ENCODE measurements at regions not wholly inside any gene's neighbourhood (a gene's known extent, or its start where the extent isn't known, plus 50 kb on each side); places are given as distances from the start of the nearest gene placed in this dataset.

DNA sequence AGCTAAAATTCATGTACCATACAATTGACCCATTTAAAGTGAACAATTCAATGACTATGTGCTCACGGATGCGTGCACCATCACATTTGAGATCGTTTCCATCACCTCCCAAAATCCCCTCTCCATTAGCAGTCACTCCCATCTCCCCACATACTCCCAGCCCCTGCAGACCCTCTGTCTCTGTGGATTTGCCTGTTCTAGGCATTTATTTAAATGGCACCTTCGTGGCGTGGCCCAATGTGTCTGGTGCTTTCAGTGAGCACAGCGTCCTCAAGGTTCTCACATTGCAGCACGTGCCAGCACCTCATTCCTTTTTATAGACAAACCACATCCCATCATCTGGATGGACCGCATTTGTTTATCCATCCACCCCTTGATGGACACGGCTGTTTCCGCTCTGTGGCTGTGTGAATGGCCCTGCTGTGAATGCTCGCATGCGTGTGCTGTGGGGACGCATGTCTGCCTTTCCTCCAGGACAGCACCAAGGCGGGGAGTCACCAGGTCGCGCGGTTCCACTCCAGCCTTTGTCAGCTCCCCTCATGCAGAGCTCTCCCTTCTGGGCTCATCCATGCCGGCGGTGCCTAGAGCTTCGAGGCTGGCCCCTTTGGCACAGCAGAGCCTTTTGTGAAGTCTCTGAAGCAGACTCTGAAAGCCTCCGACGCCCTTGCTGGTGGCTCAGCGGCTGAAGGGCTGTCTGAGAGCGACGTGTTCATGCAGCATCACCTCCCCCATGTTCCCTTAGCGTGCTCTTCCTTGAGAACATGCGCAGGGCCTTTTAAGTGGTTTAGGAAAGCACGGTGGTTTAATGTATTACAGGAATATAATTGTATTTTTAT is 184.4 kb downstream of the KIF26A start:
- DNase-seq = no peak

DNA sequence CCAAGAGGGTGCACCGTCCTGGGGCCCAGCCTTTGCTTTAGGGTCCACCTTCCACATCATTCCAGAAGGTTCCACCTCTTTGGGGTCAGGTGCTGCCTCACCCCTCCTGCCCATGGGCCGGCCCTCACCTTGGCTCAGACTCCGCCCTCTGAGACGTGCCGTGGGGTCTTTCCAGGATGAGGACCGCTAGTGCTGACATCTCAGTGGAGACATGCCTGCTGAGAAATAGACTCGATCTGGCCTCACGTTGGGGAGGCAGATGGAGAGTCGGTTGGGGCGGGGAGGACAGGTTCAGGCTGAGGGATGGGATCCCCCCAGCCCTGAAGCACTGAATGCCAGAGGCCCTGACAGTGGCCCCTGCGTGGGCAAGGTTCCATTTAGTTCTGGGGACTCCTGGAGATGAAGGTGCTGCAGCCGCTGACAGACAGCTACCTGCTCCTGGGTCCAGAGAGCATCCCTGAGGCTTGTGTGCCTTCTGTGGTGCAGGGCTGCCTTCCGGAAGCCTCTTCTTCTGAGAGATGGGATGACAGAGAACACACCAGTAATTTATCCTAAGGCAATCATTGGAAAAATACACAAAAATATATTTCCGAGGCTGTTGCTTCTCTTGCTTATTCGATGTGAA is 185.3 kb downstream of the KIF26A start:
- no peak for DNase-seq

DNA sequence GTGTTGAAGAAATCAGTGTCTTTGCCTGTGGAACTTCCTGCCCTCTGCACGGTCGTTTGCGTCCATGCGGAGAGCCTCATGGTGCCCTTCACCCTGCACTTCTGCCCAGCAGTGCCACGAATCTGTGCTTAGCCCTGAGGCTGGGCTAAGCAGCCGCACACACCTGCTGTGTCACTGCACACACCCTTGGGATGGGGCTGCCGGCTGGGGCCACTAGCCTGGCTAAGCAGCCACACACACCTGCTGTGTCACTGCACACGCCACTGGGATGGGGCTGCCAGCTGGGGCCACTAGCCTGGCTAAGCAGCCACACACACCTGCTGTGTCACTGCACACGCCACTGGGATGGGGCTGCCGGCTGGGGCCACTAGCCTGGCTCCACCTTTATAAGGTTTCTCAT is 188.5 kb downstream of the KIF26A start:
- no peak for DNase-seq

DNA sequence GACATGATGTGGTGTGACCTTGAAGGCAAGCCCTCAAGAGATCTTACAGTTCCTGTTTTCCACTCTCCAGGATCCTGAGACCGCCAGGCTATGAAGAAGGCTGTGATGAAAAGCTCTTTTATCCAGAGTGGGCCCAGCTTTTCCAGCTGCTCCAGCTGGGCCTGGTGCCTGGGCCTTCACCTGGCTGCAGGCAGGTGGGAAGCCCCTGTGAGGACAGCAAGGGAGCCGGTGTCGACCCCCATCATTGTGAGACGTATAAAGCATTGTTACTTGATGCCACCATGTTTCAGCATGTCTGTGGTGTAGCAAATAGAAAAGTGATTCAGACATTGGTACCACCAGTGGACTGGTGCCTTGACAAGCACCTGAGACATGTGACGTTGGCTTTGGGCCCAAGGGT is 190.2 kb downstream of the KIF26A start:
- no peak for DNase-seq

DNA sequence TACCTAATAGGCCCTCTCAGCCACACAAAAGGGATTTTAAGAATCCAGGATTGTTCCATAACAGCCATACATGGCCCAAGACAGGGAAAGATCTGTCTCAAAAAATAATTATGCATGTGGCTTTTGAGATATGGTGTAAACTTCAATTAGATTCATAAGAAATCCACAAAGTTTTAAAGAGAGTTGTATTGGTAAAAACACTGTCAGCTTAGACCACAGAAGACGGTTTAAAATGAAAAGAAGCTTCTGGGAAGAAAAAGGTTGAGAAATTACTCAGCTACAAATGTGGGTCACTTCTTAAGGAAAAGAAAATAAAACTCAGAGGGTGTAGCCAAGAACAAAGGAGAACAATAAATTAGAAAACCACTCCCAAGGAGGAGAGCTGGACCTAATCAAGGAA is 191.4 kb downstream of the KIF26A start:
- DNase-seq = no peak

DNA sequence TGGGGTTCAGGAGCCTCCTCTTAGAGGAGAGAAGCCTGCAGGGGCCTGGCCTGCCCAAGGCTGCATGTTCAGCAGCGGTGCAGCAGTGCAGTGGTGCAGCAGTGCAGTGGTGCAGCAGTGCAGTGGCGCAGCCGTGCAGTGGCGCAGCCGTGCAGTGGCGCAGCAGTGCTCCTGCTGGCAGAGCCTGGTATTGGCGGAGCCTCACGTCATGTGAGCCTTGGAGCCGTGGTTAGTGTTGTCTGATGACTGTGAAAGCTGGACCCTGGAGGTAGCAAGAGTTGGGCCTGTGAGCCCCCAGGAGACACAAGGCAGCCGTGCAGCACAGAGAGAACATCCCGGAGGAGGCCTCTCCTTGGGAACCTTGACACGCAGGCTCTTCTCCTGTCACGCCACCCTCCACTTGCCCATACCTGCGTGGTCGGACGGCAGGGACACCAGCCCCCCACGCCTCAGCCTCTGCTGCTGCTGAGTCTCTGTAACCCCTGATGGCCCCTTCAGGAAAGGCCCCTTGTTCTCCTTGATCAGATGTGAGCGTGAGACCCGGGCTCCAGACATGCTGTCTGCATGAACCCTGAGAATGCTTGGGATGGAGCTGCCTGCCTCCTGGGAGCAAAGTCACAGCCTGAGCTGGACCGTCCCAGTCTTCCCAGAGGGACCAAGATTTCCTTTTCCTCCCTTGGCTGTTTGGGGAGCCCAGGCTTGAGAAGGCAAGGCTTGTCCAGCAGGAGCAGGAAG is 193.7 kb downstream of the KIF26A start:
- DNase-seq = no peak

DNA sequence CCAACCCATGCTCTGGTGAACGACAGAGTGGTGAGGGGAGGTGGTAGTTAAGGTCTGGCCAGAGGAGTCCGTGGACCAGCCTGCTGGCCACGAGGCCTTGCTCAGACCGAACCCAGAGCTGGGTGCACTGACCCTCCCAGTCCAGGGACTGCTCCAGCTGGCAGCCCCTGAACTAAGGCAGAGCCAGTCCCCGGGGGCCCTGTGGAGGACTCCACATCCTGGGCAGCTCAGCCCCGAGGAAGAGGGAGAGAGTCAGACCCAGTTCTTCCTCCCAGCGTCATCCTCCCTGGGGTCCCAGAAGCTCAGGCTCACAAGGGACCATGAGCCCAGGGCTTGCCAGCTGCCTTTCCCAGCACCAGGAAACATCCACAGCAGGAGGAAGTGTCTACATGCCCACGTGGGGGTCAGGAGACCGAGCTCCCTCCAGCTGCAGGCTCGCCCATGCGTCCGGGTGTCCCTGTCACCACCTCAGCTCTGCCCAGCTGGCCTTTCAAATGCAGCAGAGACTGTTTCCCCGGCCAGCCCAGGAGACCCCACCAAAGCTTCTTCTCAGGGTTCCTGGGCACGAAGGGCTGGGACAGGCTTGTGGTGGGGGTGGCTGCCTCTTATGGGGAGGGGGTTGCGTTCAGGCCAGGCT is 194.4 kb downstream of the KIF26A start:
- DNase-seq = no peak

DNA sequence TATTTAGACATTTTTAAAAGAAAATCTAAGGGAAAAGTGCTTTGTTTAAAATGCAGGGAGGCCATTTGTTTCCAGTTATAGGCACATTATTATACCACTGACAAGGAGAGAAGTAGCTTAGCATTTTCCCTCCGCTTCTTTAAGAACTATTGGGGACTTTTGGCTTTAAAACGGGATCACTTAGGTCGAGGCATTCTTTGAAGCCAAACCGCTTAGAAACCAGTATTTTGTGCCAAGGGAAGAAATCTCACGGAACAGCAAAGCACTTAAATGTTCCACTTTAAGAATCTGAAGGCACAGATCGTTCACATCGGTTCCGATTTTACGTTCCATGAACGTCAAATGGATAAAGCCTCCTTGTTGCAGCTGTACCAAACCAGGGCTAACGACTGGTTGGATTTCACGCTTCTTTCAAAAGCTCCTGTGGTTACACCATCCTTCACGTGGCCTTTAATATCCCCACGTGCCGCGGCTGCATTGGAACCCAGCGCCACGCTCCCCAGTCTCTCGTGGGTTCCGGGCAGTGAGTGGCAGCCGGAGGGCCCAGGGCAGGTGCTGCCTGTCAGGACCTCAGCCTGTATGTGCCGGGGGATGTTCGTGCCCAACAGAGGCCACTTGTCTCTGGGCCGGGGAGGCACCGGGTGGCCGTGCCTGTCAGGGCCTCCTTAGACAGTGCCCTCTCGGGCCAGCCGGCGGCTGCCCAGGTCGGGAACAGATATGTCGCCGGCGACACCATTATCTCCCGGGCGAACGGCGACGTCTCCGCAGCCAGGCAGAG is 195.4 kb downstream of the KIF26A start:
- DNase-seq = no peak

DNA sequence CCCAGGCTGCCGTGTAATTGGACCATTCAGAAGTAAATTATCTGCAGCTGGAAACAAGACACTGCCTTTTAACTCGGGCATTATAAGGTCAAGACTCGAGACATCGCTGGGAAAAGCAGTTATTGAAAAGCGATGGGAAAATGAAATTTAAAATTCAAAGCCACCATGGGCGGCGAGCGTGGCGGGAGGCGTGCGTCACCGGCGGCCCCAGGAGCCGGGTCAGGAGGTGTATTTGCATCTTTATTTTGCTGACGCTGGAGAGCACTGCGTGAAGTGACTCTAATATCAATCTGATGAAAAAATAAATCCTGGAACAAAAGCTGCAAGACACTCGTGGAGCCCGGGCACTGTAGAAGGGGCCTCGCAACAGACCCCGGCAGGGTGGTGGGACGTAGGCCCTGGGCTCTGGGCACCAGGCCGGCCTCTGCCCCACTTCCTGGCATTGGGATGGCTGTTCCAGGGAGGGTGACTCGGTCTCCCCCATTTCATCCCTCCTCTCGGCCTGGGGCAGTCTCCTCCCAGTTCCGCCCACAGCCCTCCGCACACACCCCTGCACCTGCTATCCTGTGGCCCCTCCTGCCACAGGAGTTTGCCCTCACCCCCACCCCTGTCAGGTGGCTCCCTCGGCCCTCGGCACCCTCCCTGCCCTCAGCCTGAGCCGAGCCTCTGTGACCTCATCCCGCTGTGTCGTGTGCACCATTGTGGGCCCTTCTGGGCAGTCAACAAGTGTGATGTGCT is 196.2 kb downstream of the KIF26A start:
- DNase-seq = no peak

DNA sequence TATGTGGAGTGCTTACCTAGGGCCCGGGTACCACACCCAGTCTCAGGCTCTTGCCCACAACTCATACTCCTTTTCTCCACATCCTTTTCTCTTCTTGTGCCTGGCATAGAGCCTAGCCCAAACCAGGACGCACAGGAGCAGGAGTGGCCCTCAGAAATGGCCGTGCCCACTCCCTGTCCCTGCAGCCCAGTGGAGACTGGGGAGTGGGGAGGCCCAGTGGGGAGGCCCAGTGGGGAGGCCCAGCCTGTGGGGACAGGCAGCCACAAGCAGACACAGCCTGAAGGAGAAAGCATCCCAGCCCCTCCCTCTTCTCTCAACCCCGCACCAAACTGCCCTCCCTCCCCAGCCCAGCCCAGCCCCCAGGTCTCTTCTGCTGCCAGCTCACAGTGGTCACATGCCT is 196.8 kb downstream of the KIF26A start:
- DNase-seq = no peak

DNA sequence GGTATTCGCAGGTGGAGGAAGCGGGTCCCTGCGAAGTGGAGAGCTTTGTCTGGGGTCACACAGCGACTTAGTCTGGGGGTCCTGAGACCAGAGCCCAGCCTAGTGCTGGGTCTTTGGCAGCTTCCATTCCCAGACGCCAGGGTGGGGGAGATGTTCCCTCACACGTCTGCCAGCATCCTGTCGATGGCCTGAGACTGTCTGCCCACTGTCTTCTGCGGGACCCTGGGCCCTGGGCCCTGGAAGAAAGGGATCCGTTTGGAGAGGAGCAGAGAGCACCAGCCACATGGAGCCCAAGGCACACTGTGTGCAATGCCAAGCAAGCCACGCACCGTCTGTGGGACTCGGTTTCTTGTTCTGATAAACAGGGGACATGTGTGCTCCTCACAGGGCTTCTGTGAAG is 197.2 kb downstream of the KIF26A start:
- no peak for DNase-seq

DNA sequence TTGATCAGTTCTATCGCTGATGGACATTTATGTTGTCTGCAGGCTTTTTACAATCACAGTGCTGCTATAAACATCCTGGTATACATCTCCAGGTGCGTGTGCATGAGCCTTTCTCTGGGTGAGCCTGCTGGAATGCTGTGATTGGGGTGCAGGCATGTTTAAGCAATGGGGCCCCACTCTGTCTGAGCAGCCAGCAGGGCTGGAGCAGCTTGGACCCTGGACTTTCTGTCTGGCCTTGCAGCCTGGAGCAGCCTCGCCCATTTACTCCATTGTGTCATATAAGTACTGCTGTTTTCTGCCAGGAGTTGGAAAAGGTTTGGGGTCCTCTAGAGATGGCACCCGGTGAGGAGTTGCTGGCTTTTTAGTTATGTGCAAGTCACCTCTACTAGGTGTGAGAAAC is 199.0 kb downstream of the KIF26A start:
- no peak for DNase-seq

DNA sequence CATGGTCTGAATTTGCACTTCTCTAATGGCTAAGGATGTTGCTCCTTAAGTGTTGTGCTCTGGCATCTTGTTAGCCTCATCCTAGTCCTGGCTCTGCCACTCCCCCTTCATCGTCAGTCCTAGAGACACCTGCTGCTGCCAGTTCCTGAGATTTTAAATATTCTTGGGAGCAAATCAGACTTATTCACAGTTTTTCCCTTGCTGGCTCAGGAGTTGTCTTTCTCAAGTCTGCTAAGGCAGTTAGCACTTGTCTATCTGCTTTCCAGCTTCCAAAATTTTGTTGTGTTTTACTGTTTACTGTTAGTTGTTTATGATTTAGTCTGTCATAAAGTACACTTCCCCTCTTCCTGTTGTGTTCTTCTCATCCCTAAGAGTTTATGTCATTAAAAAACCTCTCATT is 201.0 kb downstream of the KIF26A start:
- DNase-seq = no peak

DNA sequence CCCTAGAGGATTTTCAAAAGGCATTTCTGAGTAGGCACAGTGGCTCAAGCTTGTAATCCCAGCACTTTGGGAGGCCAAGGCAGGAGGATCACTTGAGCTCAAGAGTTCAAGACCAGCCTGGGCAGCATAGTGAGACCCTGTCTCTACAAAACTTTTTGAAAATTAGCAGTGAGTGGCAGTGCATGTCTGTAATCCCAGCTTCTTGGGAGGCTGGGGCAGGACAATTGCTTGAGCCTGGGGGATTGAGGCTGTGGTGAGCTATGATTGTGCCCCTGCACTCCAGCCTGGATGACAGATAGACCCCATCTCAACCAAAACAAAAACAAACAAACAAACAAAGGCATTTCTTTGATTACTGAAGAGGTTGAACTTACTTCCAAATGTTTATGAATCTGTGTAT is 201.4 kb downstream of the KIF26A start:
- no peak for DNase-seq

DNA sequence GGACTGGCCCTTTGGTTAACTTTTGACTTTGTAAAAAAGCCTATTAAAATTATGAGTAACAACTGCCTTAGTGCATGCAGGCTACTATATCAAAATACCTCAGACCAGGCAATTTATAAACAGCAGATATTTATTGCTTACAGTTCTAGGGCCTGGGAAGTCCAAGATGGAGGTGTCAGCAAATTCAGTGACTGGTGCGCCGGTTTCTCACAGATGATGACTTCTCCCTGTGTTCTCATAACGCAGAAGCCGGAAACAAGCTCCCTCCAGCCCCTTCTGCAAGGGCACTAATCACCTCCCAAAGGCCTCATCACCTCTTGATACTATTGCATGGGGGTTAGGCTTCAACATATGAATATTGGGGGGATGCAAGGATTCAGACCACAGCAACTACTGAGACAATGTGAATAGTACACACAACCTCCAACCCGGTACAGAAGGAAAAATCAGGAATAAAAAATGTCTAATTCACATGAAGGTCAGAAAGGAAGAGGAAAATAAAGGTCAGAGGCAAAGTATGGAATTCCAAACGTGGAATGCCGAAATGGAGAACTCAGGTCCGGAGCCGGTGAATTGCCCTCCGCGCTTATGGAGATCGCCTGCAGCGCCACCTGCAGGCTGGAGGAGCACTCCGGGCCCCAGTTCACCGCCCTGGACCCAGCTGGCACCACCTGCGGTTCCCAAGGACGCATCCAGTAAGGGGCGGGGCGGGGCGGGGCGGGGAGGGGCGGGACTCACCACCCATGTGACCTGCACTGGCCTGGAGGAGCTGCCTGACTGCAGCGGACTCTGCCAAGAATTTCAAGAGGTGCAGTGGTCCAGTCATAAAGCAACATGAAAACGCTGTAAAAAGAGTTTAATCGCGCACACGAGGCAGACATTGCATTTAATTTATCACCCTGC is 203.4 kb downstream of the KIF26A start:
- DNase-seq = no peak

DNA sequence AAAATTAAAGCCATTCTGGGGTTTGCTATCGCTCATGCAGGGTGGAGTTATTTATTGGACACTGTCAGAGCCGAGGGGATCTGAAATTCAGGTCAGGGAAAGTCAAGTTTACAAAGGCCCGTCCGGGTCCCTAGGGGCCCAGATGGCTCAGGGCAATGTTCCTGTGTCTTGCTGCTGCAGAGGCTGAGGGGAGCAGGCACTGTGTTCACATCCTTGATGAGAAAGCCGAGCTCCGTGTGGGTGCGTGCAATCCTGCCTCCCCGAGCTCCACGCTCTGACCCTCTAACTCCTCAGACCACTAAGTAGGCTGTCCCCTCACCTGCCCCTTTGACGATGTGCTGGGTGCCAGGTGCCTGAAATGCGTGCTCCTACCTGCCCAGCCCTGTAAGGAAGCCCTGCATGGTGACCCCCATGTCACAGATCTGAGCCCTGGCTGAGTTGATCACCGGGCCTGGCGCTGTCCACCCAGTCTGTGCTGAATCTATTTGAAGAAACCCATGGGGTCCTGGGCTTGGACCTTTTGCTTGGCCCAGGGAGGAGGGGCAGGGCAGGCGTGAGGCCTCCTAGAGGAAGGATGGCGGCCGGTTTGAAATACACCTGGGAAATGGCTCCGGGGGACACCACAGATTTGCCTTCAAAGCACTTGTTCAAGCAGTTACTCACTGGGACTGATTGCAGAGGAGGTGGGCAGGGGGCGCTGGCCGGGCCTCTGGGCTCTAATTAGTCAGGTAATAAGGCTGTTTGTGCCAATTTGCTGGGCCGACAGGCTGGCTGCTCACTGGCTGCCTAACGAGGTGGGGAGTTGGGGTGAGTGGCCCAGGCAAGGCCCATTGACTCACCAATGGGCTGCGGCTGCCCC is 204.3 kb downstream of the KIF26A start:
- no peak for DNase-seq

DNA sequence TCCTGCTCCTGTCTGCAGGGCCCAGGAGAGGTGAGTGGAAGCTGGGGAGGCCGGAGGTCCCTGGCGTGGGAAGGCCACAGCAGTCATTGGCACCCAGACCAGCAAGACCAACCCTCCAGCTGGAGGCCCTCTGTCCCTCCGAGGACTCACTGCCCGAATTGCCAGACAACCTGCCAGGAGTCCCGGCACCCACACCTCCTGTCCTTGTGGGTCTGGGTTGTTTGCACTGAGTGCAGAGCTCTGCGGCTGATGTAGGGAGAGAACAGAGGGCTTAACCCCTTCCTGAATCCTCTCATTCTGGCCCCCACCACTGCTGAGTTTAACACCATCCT is 204.9 kb downstream of the KIF26A start:
- DNase-seq = no peak

DNA sequence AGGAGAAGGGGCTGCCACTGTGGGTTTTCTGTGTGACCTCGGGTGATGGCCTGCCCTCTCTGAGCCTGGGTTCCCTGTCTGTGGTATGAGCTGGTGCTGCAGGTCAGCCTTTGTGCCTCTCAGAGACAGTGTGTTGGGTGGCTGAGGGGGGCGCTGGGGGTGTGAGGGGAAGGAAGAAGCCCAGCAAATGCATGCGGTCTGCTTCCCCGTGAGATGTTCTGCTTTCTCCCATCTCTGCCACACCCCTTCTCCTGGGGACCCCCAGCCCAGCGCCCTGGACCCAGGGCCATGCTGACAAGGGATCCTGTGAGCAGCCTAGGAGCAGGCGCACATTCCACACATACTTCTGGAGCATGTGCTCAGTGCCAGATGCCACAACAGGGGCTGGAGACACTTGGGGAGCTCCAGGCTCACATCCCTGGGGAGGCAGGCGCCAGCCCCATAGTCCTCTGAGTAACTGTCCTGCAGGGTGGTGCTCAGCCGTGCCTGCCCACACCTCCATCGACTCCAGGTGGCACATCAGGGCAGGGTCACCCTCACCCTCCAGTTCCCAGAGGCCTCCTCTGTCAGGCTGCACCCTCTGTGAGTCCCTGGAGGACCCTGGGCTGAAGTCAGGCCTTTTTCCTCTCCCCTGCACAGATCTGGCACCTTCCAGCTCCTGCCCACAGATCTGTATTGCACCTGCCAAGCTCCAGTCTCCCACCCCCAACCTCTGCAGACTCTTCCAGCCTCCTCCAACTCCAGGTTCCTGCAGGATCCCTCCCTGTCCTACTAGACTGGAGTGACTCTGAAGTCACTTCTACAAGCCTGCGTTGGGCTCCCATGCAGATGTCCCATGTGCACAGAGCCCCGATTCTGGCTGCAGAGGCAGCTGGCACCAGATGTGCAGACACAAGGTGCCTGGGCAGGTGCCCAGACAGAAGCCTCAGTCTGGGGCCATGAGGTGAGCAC is 205.6 kb downstream of the KIF26A start:
- DNase-seq = no peak
